HG03469 (cell line): ENCODE measurements at regions not wholly inside any gene's neighbourhood (a gene's known extent, or its start where the extent isn't known, plus 50 kb on each side); places are given as distances from the start of the nearest gene placed in this dataset.
A peak's percentile ranks its signal among the peaks of the same experiment; 100 is the strongest.

Experiments
- ATAC-seq: cut with Tn5 transposase; IDR thresholded peaks from one replicate; pipeline ENCODE4 v1.9.1; 2021; ENCODE audit warnings: mild to moderate bottlenecking, moderate library complexity, moderate number of reproducible peaks; ENCODE audit not compliant: unreplicated experiment

GRCh38 chr2:199707593-199708185 is 143.3 kb downstream of the FTCDNL1 start:
- no peak for ATAC-seq

- ATAC-seq, result no peak
Measured at GRCh38 chr2:199705538-199705937, 145.5 kb downstream of the FTCDNL1 start.

GRCh38 chr2:199704358-199705238 is 146.4 kb downstream of the FTCDNL1 start:
- ATAC-seq, result no peak

- ATAC-seq, result no peak
Measured at GRCh38 chr2:199703199-199703598, 147.8 kb downstream of the FTCDNL1 start.

- no peak for ATAC-seq
Measured at GRCh38 chr2:199697469-199697868, 153.5 kb downstream of the FTCDNL1 start.

- ATAC-seq, result no peak
Measured at GRCh38 chr2:199696048-199696447, 154.9 kb downstream of the FTCDNL1 start.

GRCh38 chr2:199693861-199694260 is 157.1 kb downstream of the FTCDNL1 start:
- ATAC-seq, result no peak

- ATAC-seq, result no peak
Measured at GRCh38 chr2:199692489-199692888, 158.5 kb downstream of the FTCDNL1 start.

GRCh38 chr2:199690225-199690624 is 160.8 kb downstream of the FTCDNL1 start:
- ATAC-seq, result no peak

- ATAC-seq, result no peak
Measured at GRCh38 chr2:199685669-199686068, 165.3 kb downstream of the FTCDNL1 start.

GRCh38 chr2:199684832-199685231 is 166.2 kb downstream of the FTCDNL1 start:
- ATAC-seq, result peak; percentile 47

GRCh38 chr2:199684168-199684567 is 166.8 kb downstream of the FTCDNL1 start:
- ATAC-seq, result no peak

- ATAC-seq, result no peak
Measured at GRCh38 chr2:199682001-199682400, 169.0 kb downstream of the FTCDNL1 start.

GRCh38 chr2:199680482-199680881 is 170.5 kb downstream of the FTCDNL1 start:
- ATAC-seq, result no peak

- ATAC-seq, result no peak
Measured at GRCh38 chr2:199679883-199680282, 171.1 kb downstream of the FTCDNL1 start.

- ATAC-seq, result no peak
Measured at GRCh38 chr2:199677881-199678280, 173.1 kb downstream of the FTCDNL1 start.

- ATAC-seq, result no peak
Measured at GRCh38 chr2:199668645-199669044, 182.3 kb downstream of the FTCDNL1 start.

GRCh38 chr2:199663157-199663556 is 187.8 kb downstream of the FTCDNL1 start:
- ATAC-seq, result peak; percentile 62

GRCh38 chr2:199662255-199662654 is 188.7 kb downstream of the FTCDNL1 start:
- ATAC-seq, result no peak

- no peak for ATAC-seq
Measured at GRCh38 chr2:199660167-199660566, 190.8 kb downstream of the FTCDNL1 start.

GRCh38 chr2:199659207-199659606 is 191.8 kb downstream of the FTCDNL1 start:
- ATAC-seq, result no peak

GRCh38 chr2:199646439-199646838 is 188.7 kb upstream of the SATB2 start:
- ATAC-seq, result peak; percentile 91
